Limb (tissue), 2 donors: ENCODE measurements at regions not wholly inside any gene's neighbourhood (a gene's known extent, or its start where the extent isn't known, plus 50 kb on each side); places are given as distances from the start of the nearest gene placed in this dataset.

Experiments
- DNase-seq, 2 donors: peaks; one replicate each; pipeline ENCODE4 v3.0.0-alpha.2; 2016; ENCODE audit errors: extremely low spot score in 2 of 2

- DNase-seq, result no peak
Observed at GRCh38 chr10:78726171-78726570, 342.6 kb upstream of the ZMIZ1 start.

- no peak for DNase-seq
Observed at GRCh38 chr10:78727251-78727650, 341.5 kb upstream of the ZMIZ1 start.

- DNase-seq, result no peak
Observed at GRCh38 chr10:78727728-78728127, 341.0 kb upstream of the ZMIZ1 start.

GRCh38 chr10:78728176-78728575, 340.6 kb upstream of the ZMIZ1 start:
- DNase-seq, result no peak

GRCh38 chr10:78729366-78729765, 339.4 kb upstream of the ZMIZ1 start:
- DNase-seq, result no peak

GRCh38 chr10:78729800-78730199, 339.0 kb upstream of the ZMIZ1 start:
- no peak for DNase-seq

GRCh38 chr10:78730754-78731153, 338.0 kb upstream of the ZMIZ1 start:
- no peak for DNase-seq

GRCh38 chr10:78731675-78732074, 337.1 kb upstream of the ZMIZ1 start:
- DNase-seq, result no peak

- DNase-seq, result no peak
Observed at GRCh38 chr10:78732381-78732780, 336.4 kb upstream of the ZMIZ1 start.

GRCh38 chr10:78736926-78737630, 331.7 kb upstream of the ZMIZ1 start:
- no peak for DNase-seq

GRCh38 chr10:78737883-78738856, 330.6 kb upstream of the ZMIZ1 start:
- DNase-seq, result no peak

GRCh38 chr10:78738861-78739260, 329.9 kb upstream of the ZMIZ1 start:
- DNase-seq, result no peak

- DNase-seq, result no peak
Observed at GRCh38 chr10:78739444-78740053, 329.2 kb upstream of the ZMIZ1 start.

GRCh38 chr10:78740976-78741915, 327.5 kb upstream of the ZMIZ1 start:
- DNase-seq, result peak in 1 of 2 donors; percentile 86

- DNase-seq, result no peak
Observed at GRCh38 chr10:78742406-78742729, 326.4 kb upstream of the ZMIZ1 start.

GRCh38 chr10:78742730-78743615, 325.8 kb upstream of the ZMIZ1 start:
- DNase-seq, result no peak

GRCh38 chr10:78744056-78744455, 324.7 kb upstream of the ZMIZ1 start:
- DNase-seq, result no peak

- no peak for DNase-seq
Observed at GRCh38 chr10:78744491-78745090, 324.2 kb upstream of the ZMIZ1 start.

- no peak for DNase-seq
Observed at GRCh38 chr10:78745441-78745840, 323.3 kb upstream of the ZMIZ1 start.
